ENCODE measurements at regions not wholly inside any gene's neighbourhood (a gene's known extent, or its start where the extent isn't known, plus 50 kb on each side); places are given as distances from the start of the nearest gene placed in this dataset.

GRCh38 chr1:101098327-101098726, 72.7 kb upstream of the DPH5 start:
- TF ChIP-seq CTCF (IDR thresholded peaks at IDR 0.05) = no peak
- no peak for TF ChIP-seq POLR2A (IDR thresholded peaks at IDR 0.05)

Measured in tibial nerve (tissue), 3 donors.